Stimulated activated CD4-positive, alpha-beta T cell treated with anti-CD3 and anti-CD28 coated beads, Interleukin-15, amount 100 ng/mL, for 1 hour (primary cell): ENCODE measurements at regions not wholly inside any gene's neighbourhood (a gene's known extent, or its start where the extent isn't known, plus 50 kb on each side); places are given as distances from the start of the nearest gene placed in this dataset.

Experiments used
- DNase-seq, 2 donors: peaks; one replicate each; pipeline ENCODE4 v3.0.0-alpha.2; 2020; ENCODE audit warnings: low read depth in 1 of 2, low spot score in 1 of 2

GRCh38 chr5:167764641-167765289 is 526.7 kb upstream of the WWC1 start:
- DNase-seq = no peak

- DNase-seq = no peak
These were observed 526.1 kb upstream of the WWC1 start for GRCh38 chr5:167765352-167765751.

- DNase-seq = no peak
These were observed 524.5 kb upstream of the WWC1 start for GRCh38 chr5:167766957-167767356.

GRCh38 chr5:167767795-167768194 is 523.6 kb upstream of the WWC1 start:
- DNase-seq = no peak

- DNase-seq = no peak
These were observed 521.5 kb upstream of the WWC1 start for GRCh38 chr5:167769846-167770413.

- DNase-seq = no peak
These were observed 521.0 kb upstream of the WWC1 start for GRCh38 chr5:167770461-167770860.

GRCh38 chr5:167771571-167771970 is 519.9 kb upstream of the WWC1 start:
- DNase-seq = no peak

GRCh38 chr5:167773668-167774301 is 517.7 kb upstream of the WWC1 start:
- no peak for DNase-seq

- no peak for DNase-seq
These were observed 513.7 kb upstream of the WWC1 start for GRCh38 chr5:167777746-167778145.

- DNase-seq = no peak
These were observed 513.2 kb upstream of the WWC1 start for GRCh38 chr5:167778228-167778627.

GRCh38 chr5:167779644-167780043 is 511.8 kb upstream of the WWC1 start:
- no peak for DNase-seq

GRCh38 chr5:167780177-167780576 is 511.3 kb upstream of the WWC1 start:
- no peak for DNase-seq

- no peak for DNase-seq
These were observed 508.2 kb upstream of the WWC1 start for GRCh38 chr5:167783145-167783817.

GRCh38 chr5:167785106-167785505 is 506.3 kb upstream of the WWC1 start:
- DNase-seq = no peak

- no peak for DNase-seq
These were observed 505.5 kb upstream of the WWC1 start for GRCh38 chr5:167785901-167786300.

- DNase-seq = no peak
These were observed 504.4 kb upstream of the WWC1 start for GRCh38 chr5:167786871-167787578.

GRCh38 chr5:167790045-167790444 is 501.4 kb upstream of the WWC1 start:
- no peak for DNase-seq

GRCh38 chr5:167790462-167791260 is 500.8 kb upstream of the WWC1 start:
- no peak for DNase-seq

GRCh38 chr5:167792514-167792913 is 498.9 kb upstream of the WWC1 start:
- no peak for DNase-seq

GRCh38 chr5:167793700-167794099 is 497.7 kb upstream of the WWC1 start:
- no peak for DNase-seq

- DNase-seq = no peak
These were observed 497.3 kb upstream of the WWC1 start for GRCh38 chr5:167794121-167794520.
